GM18499 (cell line): ENCODE measurements at regions not wholly inside any gene's neighbourhood (a gene's known extent, or its start where the extent isn't known, plus 50 kb on each side); places are given as distances from the start of the nearest gene placed in this dataset.

ENCODE experiments used
- ATAC-seq: cut with Tn5 transposase; IDR thresholded peaks from one replicate; pipeline ENCODE4 v1.9.1; 2021; ENCODE audit warnings: moderate number of reproducible peaks; ENCODE audit not compliant: insufficient read depth, unreplicated experiment

- no peak for ATAC-seq
These were observed 122.2 kb upstream of the ITGA1 start for GRCh38 chr5:52665559-52665958.

- no peak for ATAC-seq
These were observed 119.6 kb upstream of the ITGA1 start for GRCh38 chr5:52668139-52668538.

DNA sequence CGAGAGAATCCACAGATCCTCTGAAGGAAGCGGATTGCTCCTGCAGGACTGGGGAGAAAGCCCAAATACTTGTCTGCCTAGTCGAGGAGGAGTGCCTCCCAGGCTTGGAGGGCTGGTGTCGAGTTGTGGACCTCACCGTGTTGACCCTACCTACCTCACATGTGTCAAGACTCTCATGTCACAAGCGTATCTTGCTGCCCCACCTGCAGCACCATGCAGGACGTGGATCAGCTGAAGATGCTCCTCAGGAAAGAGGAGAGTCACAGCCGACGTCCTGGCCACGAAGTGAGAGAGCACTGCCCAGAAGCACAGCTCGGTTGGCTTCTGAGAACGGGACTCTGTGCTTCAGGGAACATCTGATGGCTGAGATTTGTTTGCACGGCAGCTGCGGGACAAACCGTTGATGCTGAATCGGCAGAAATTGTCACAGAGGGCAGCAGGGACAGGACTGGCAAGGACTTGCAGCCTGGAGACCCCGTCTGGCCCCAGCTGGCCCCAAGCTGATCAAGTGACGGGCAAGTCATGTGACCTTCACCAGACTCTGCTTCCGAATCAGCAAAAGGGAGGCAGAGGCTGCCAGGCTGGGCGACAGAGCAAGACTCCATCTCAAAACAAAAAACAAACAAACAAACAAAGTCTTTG, 119.1 kb upstream of the ITGA1 start:
- ATAC-seq, result no peak

- no peak for ATAC-seq
These were observed 115.3 kb upstream of the ITGA1 start for GRCh38 chr5:52672459-52672858.

DNA sequence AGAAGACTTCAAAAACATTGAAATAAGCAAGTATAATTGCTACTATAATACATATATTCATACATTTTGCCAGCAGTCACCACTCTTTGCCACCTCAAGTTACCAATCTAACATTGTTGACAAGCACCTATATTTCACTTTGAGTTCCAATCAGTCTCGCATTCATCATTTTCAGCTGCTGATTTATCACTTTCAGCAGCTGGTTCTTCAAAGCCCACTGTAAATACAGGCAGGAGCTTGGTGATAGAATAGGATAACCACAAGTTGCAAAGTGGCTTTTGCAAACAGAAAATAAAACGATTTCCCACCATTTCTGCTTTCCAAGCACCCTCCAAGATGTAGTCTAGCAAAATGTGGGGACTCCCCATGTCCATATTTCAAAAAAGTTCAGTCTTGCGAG, 114.2 kb upstream of the ITGA1 start:
- no peak for ATAC-seq

DNA sequence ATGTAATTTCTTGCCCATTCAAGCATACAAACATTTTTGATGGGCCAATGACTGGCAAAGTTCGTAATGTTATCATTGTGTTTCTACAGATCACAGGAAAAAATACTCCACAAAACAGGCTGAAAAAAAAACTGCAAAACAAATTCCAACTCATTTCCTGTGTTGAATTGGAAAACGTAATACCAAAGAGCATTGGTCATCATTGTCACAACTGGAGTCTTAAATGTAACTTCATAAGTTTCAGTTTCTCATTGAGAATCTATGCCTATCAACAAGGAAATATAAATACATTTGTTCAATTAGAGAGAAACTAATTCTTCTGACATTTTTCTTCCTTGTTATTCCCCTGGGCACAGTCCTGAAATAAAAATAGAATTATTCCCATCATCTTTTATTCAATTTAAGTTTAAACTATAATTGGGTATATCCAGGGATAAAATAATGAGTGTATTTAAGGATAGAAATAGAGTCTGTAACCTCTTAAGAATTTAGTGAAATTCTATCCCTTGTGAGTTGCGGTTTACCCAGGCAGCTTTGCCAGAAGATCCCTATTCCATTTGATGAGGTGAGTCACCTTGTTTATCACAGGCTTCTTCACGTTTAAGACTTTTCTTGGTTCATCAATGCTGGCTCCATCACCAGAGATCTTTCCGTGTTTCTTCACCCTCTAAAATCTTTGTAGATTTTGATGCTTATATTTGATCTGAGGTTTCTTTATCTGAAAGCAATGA, 112.7 kb upstream of the ITGA1 start:
- no peak for ATAC-seq

GRCh38 chr5:52682492-52682891, 105.2 kb upstream of the ITGA1 start:
- no peak for ATAC-seq

GRCh38 chr5:52684051-52684450, 103.7 kb upstream of the ITGA1 start:
- no peak for ATAC-seq

DNA sequence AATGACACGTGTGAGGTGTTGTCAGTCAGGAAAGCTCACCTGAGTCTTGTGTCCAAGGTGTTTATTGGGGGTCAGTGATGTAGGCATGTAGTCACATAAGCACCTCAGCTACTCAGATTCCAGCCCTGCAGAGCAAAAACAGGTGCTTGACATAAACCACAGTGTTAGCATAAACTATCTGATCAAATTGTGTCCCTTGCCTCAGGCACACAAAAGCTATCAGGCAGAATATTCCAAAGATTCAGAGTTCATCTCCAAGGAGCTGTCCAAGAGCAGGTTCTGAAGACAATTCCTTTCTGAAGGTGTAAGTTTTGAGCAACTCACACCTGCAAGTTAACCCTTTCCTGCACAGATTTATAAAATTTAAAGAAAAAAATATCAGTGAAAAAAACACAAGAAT, 102.2 kb upstream of the ITGA1 start:
- ATAC-seq, result no peak

DNA sequence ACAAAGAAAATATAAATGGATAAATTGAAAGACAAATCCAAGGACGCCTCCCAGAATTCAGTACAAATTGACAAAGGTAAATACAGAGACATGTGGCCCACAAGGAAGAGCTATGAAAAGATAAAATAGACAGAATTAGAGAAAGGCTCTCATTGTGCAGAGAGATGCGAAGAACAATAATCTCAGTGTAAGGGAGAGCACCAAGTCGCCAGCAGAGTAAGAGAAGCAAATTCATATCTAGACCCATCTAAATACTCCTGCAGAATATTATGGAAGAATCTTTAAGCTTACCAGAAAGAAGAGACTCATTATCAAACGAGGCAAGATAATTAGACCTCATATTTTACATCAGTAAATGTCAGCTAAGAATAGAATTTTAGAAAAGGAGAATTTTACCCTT, 101.7 kb upstream of the ITGA1 start:
- no peak for ATAC-seq

GRCh38 chr5:52690236-52690768, 97.4 kb upstream of the ITGA1 start:
- no peak for ATAC-seq

DNA sequence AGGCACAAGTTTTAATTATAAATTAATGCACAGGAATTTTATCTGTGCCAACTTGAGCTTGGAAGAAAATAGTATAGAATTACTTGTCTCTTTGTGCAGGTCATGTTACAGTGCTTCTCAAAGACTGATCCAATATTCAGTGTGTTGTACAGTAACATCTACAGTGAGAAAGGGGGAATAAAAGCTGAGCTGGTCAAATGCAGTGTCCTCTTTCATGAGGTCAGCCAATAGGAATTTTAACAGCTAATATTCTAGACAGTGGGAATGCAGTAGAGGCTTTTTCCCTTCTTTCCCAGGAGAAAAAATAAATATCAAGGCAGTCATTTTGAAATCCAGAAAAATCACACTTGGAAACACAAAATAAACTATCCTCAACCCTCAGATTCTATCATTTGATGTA, 95.7 kb upstream of the ITGA1 start:
- ATAC-seq, result no peak

DNA sequence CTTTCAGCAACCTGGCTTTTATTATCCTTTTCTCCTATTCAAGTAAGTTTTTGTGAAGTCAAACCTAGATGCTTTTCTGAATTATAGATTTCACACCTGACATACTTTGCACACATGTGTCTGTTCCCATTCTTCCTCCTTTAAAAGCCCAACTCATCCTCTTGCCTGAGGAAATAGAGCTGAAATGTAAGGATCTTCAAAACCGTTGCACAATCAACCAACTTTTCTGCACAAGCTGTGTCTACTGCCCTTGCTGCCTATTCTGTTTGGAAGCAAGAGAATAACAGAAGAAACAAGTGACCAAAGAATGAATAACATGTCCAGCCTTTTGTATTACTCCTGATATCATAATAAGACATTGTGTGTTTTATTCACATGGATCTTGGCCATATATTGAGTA, 95.1 kb upstream of the ITGA1 start:
- ATAC-seq, result no peak

- no peak for ATAC-seq
These were observed 94.4 kb upstream of the ITGA1 start for GRCh38 chr5:52693280-52693679.

DNA sequence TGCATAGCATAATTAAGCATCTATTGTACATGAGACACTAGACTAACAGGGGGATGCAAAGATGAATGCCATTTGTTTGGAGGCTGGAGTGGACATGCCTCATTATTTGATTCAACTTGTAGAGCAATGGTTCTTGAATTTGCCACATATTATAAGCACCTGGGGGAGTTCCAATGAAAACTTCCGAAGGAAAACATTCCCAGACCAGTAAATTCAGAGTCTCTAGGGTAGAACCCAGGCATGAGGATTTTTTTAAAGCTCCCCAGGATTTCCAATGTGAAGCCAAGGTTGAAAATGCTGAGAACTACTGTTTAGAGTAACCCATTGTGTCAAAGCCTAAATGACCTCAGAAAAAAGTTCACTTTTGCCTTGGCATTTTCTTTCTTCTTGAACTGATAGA, 93.9 kb upstream of the ITGA1 start:
- no peak for ATAC-seq

DNA sequence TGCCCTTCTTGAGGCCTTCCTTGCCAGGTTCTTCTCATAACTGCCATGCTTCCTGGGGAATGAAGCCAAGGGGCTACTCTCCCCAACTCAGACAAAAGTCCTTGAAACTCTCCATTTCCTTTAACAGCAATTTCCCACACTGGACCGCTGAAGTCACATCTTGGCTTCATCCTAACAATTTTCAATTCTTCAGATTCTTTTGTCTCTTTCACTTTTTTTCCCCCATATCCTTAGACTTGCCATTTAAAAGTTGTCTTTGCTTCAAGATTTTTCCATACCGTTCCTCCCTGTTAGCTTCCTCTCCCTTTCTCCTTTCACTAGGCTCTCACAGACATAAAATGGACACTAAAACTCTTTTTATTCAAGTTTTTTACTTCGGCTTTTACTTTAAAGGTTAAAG, 93.1 kb upstream of the ITGA1 start:
- ATAC-seq, result no peak

- ATAC-seq, result no peak
These were observed 84.8 kb upstream of the ITGA1 start for GRCh38 chr5:52702877-52703276.

DNA sequence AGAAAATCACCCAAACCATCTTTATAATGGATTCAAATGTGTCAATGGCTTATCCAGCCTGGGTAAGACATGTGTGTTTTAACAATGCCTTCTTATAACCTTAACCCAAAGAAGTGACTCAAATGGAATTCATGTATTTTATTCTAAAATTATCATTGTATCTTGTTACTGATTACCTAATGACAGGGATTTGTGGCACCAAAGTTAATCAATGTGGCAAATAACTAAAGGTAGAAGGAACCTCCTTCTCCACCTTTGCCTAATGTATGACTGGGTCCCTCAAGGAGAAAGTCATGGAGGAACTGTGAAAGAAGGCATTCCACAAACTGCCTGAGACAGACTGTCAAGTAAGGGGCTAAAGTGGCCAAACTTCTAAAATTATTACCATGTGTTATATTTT, 84.4 kb upstream of the ITGA1 start:
- ATAC-seq, result no peak

GRCh38 chr5:52705720-52706119, 82.0 kb upstream of the ITGA1 start:
- ATAC-seq, result no peak

DNA sequence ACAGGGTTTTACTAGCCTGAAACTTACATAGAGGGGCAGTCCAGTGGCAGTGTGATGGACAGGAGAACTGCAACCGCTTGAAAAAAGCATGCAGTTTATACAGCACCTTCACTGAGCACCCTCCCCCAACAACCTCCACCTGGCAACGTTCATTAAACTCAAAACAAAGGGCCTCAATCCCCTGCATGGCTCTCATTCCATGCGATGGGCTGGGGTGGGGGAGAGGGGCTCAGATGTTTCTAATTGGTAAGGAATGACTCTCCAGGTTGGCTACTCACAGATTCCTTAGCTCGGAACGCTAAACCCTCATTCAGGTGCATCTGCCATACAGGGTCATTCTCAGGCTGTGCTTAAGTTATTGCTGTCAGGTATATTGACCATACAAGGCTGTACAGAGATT, 80.9 kb upstream of the ITGA1 start:
- ATAC-seq, result no peak

GRCh38 chr5:52707616-52708015, 80.1 kb upstream of the ITGA1 start:
- ATAC-seq, result no peak

DNA sequence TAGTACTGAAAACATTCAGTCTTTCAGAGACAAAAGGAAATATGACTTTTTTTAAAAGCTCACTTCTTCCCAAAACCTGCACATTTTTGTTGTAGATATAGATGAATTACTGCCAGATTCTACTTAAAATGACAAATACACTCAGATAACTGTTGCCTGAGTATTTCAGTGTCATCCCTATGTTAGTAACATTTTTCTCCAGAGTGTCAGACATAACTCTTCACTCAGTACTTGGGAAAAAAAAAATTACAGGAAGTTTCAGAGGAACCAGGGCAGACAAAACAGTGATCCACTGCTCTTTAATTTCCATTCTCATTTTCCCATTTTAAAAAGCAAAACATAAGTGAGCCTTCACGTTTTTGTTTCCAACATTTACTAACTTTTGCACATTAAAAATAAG, 79.3 kb upstream of the ITGA1 start:
- no peak for ATAC-seq
